Fibroblast of lung (primary cell): ENCODE measurements at regions not wholly inside any gene's neighbourhood (a gene's known extent, or its start where the extent isn't known, plus 50 kb on each side); places are given as distances from the start of the nearest gene placed in this dataset.
"Not testable (repeated sequence)": the region's sequence is repeated elsewhere in the genome, so short reads cannot be mapped to it uniquely, and the experiment has no call there.

ENCODE experiments used
- DNase-seq, 2 donors: peaks; one replicate each; pipeline versions ENCODE4 v3.0.0 to v3.0.0-alpha.2; 2010; ENCODE audit warnings: low read depth in 2 of 2
- H2AFZ ChIP-seq: 2 replicates; pipeline ENCODE4 v1.5.1; 2012; ENCODE audit warnings: low read length, control low read depth, inconsistent platforms
- H3K27ac ChIP-seq: 2 replicates; pipeline ENCODE4 v1.5.1; 2011; ENCODE audit warnings: low read length, control low read depth; ENCODE audit not compliant: insufficient read depth
- H3K27me3 ChIP-seq: 2 replicates; pipeline ENCODE4 v1.5.1; 2011; ENCODE audit warnings: mild to moderate bottlenecking, low read length; ENCODE audit not compliant: control insufficient read depth, insufficient read depth
- H3K36me3 ChIP-seq: 2 replicates; pipeline ENCODE4 v1.5.1; 2011; ENCODE audit warnings: low read length; ENCODE audit not compliant: control insufficient read depth, insufficient read depth
- H3K4me1 ChIP-seq: 2 replicates; pipeline ENCODE4 v1.5.1; 2011; ENCODE audit warnings: low read length; ENCODE audit not compliant: control insufficient read depth, insufficient read depth; ENCODE audit errors: extremely low read depth
- H3K4me2 ChIP-seq: 2 replicates; pipeline ENCODE4 v1.5.1; 2011; ENCODE audit warnings: low read length, control low read depth; ENCODE audit not compliant: insufficient read depth; ENCODE audit errors: extremely low read depth
- H3K4me3 ChIP-seq, 4 experiments: fragments of 200-600 bp in 1 of 4; sonication (generic) in 1 of 4; replicated peaks in 1 of 4; 2 replicates each; pipeline ENCODE4 v1.5.1; 2011 to 2016; ENCODE audit warnings: low read length in 4 of 4, low read depth in 3 of 4, mild to moderate bottlenecking in 3 of 4, control low read depth in 2 of 4, inconsistent platforms in 1 of 4, mixed read lengths in 1 of 4; ENCODE audit not compliant: insufficient read depth in 1 of 4; ENCODE audit errors: control extremely low read depth in 1 of 4
- H3K79me2 ChIP-seq: 2 replicates; pipeline ENCODE4 v1.5.1; 2012; ENCODE audit warnings: mild to moderate bottlenecking, low read length, inconsistent platforms; ENCODE audit not compliant: control insufficient read depth, insufficient read depth
- H3K9ac ChIP-seq: 2 replicates; pipeline ENCODE4 v1.5.1; 2011; ENCODE audit warnings: mild to moderate bottlenecking, low read length, control low read depth; ENCODE audit not compliant: insufficient read depth
- H3K9me3 ChIP-seq: 2 replicates; pipeline ENCODE4 v1.5.1; 2012; ENCODE audit warnings: low read depth, low read length; ENCODE audit not compliant: control insufficient read depth, insufficient read depth
- H4K20me1 ChIP-seq: 2 replicates; pipeline ENCODE4 v1.5.1; 2011; ENCODE audit warnings: low read length; ENCODE audit not compliant: control insufficient read depth, insufficient read depth; ENCODE audit errors: extremely low read depth
- CTCF ChIP-seq, 2 donors: IDR thresholded peaks in 1 of 2; conservative IDR thresholded peaks in 1 of 2; 1 replicate in 1 of 2; 2 replicates in 1 of 2; pipeline ENCODE4 v1.5.1; 2011 to 2012; ENCODE audit warnings: low read length in 2 of 2, control low read depth in 1 of 2, inconsistent platforms in 1 of 2, low read depth in 1 of 2, mild to moderate bottlenecking in 1 of 2
- EZH2 ChIP-seq: IDR thresholded peaks from 2 replicates; pipeline ENCODE4 v1.5.1; 2012; ENCODE audit warnings: low read length, control low read depth, mild to moderate bottlenecking; ENCODE audit errors: missing control alignments

- Histone ChIP-seq H2AFZ (no peak overlapping the region), H3K27ac (no peak overlapping the region), H3K4me2 (no peak overlapping the region), H3K9me3 (no peaks in the 10 kb centered on the region), H3K79me2 (no peaks in the 10 kb centered on the region), H3K27me3 (no peaks in the 10 kb centered on the region), H3K9ac (no peak overlapping the region), H3K4me3 (no peak overlapping the region), H3K36me3 (no peaks in the 10 kb centered on the region), H3K4me1 (no peaks in the 10 kb centered on the region), H4K20me1 (no peaks in the 10 kb centered on the region)
- DNase-seq: no peak
- TF ChIP-seq CTCF (conservative IDR thresholded peaks at IDR 0.05 in 1 of 2, IDR thresholded peaks at IDR 0.05 in 1 of 2; ENCODE audit: low read depth in 1 of 2, low read length in 2 of 2) (no peak), EZH2 (no peak)
Measured at GRCh38 chr4:29762151-29762550, 958.0 kb upstream of the PCDH7 start.

GRCh38 chr4:29770627-29771026, 949.5 kb upstream of the PCDH7 start:
- H2AFZ ChIP-seq: no peak overlapping the region
- TF ChIP-seq CTCF (conservative IDR thresholded peaks at IDR 0.05 in 1 of 2, IDR thresholded peaks at IDR 0.05 in 1 of 2; ENCODE audit: low read depth in 1 of 2, low read length in 2 of 2): no peak
- TF ChIP-seq EZH2: no peak
- no peaks in the 10 kb centered on the region for H3K27me3 ChIP-seq
- no peak overlapping the region for H3K9ac ChIP-seq
- no peak overlapping the region for H3K4me2 ChIP-seq
- H3K4me1 ChIP-seq: no peaks in the 10 kb centered on the region
- H3K27ac ChIP-seq: no peak overlapping the region
- H3K9me3 ChIP-seq: no peaks in the 10 kb centered on the region
- no peaks in the 10 kb centered on the region for H4K20me1 ChIP-seq
- H3K79me2 ChIP-seq: no peaks in the 10 kb centered on the region
- DNase-seq: no peak
- H3K36me3 ChIP-seq: no peaks in the 10 kb centered on the region
- H3K4me3 ChIP-seq: no peak overlapping the region

- not testable (repeated sequence) for H4K20me1 ChIP-seq, H3K9me3 ChIP-seq, H3K4me3 ChIP-seq, H3K4me1 ChIP-seq, H3K27me3 ChIP-seq, H3K27ac ChIP-seq, H3K4me2 ChIP-seq, DNase-seq, H3K9ac ChIP-seq, H3K36me3 ChIP-seq, H2AFZ ChIP-seq, H3K79me2 ChIP-seq
Measured at GRCh38 chr4:29788123-29788522, 932.0 kb upstream of the PCDH7 start.
